NCI-H187 (cell line): ENCODE measurements at regions not wholly inside any gene's neighbourhood (a gene's known extent, or its start where the extent isn't known, plus 50 kb on each side); places are given as distances from the start of the nearest gene placed in this dataset.

Experiments used
- DNase-seq, 2 experiments: peaks; one replicate each; lab custom pipeline; 2025; lab: John Stamatoyannopoulos, UW

GRCh38 chr1:208782186-208782585, 538.0 kb upstream of the PLXNA2 start:
- DNase-seq, result peak; percentile 53 to 73

- no peak for DNase-seq
These were observed 541.4 kb upstream of the PLXNA2 start for GRCh38 chr1:208785629-208786028.

GRCh38 chr1:208787219-208787618, 543.0 kb upstream of the PLXNA2 start:
- no peak for DNase-seq

- DNase-seq, result no peak
These were observed 543.9 kb upstream of the PLXNA2 start for GRCh38 chr1:208788013-208788540.

- DNase-seq, result no peak
These were observed 547.3 kb upstream of the PLXNA2 start for GRCh38 chr1:208791456-208791855.

- DNase-seq, result no peak
These were observed 549.7 kb upstream of the PLXNA2 start for GRCh38 chr1:208793861-208794345.

GRCh38 chr1:208799186-208799585, 555.0 kb upstream of the PLXNA2 start:
- no peak for DNase-seq

GRCh38 chr1:208803011-208803811, 559.0 kb upstream of the PLXNA2 start:
- peak in 1 of 2 experiments; percentile 68 for DNase-seq

GRCh38 chr1:208807446-208808127, 563.4 kb upstream of the PLXNA2 start:
- DNase-seq, result no peak

- DNase-seq, result no peak
These were observed 564.1 kb upstream of the PLXNA2 start for GRCh38 chr1:208808301-208808700.

GRCh38 chr1:208809876-208810275, 565.7 kb upstream of the PLXNA2 start:
- DNase-seq, result no peak

GRCh38 chr1:208818770-208819445, 574.7 kb upstream of the PLXNA2 start:
- no peak for DNase-seq

- DNase-seq, result no peak
These were observed 576.5 kb upstream of the PLXNA2 start for GRCh38 chr1:208820580-208821212.

- DNase-seq, result no peak
These were observed 577.8 kb upstream of the PLXNA2 start for GRCh38 chr1:208821939-208822338.

- DNase-seq, result no peak
These were observed 581.1 kb upstream of the PLXNA2 start for GRCh38 chr1:208825300-208825699.

- no peak for DNase-seq
These were observed 585.4 kb upstream of the PLXNA2 start for GRCh38 chr1:208829595-208829994.

- DNase-seq, result peak in 1 of 2 experiments; percentile 5
These were observed 590.4 kb upstream of the PLXNA2 start for GRCh38 chr1:208834381-208835096.

- DNase-seq, result no peak
These were observed 590.9 kb upstream of the PLXNA2 start for GRCh38 chr1:208835097-208835463.

GRCh38 chr1:208835781-208836180, 591.6 kb upstream of the PLXNA2 start:
- no peak for DNase-seq

- peak; percentile 31 to 72 for DNase-seq
These were observed 593.1 kb upstream of the PLXNA2 start for GRCh38 chr1:208837242-208837641.

- DNase-seq, result no peak
These were observed 597.3 kb upstream of the PLXNA2 start for GRCh38 chr1:208841436-208841835.
